H1 (cell line): ENCODE measurements at regions not wholly inside any gene's neighbourhood (a gene's known extent, or its start where the extent isn't known, plus 50 kb on each side); places are given as distances from the start of the nearest gene placed in this dataset.

Experiments
- CTCF ChIA-PET: fragments of 300-600 bp; sonication (Branson Sonifier 250); formaldehyde crosslinking; loops from one replicate; lab custom pipeline; 2021; ENCODE audit not compliant: partially characterized antibody; lab: Charles Lee
- POLR2A ChIA-PET: fragments of 300-600 bp; sonication (Branson Sonifier 250); formaldehyde crosslinking; loops from one replicate; lab custom pipeline; 2021; ENCODE audit warnings: inconsistent platforms; ENCODE audit not compliant: partially characterized antibody; lab: Charles Lee
- DNase-seq, 2 experiments: peaks; one replicate each; pipeline versions ENCODE4 v3.0.0 to v3.0.0-alpha.2; 2010 to 2022; ENCODE audit warnings: low spot score in 2 of 2, low read depth in 1 of 2, mixed read lengths in 1 of 2
- FAIRE-seq: peaks from 2 replicates; lab custom pipeline; 2011; peaks lifted over from hg19 to GRCh38; lab: Jason Lieb, UNC
- H2AFZ ChIP-seq: 2 replicates; pipeline ENCODE4 v1.8.1; 2012; ENCODE audit warnings: low read length, inconsistent platforms
- H2AK5ac ChIP-seq: 2 replicates; pipeline ENCODE4 v1.6.1; 2013; ENCODE audit warnings: low read depth, low read length
- H2BK120ac ChIP-seq: replicated peaks from 2 replicates; pipeline ENCODE3; 2013; ENCODE audit warnings: low read depth, low read length, inconsistent platforms
- H2BK12ac ChIP-seq: 2 replicates; pipeline ENCODE4 v1.6.1; 2013; ENCODE audit warnings: low read depth, low read length
- H2BK15ac ChIP-seq: 2 replicates; pipeline ENCODE4 v1.6.1; 2013; ENCODE audit warnings: low read length
- H2BK20ac ChIP-seq: 2 replicates; pipeline ENCODE4 v1.6.1; 2013; ENCODE audit warnings: low read length
- H2BK5ac ChIP-seq: 2 replicates; pipeline ENCODE4 v1.6.1; 2013; ENCODE audit warnings: low read depth, low read length
- H3K14ac ChIP-seq: 2 replicates; pipeline ENCODE4 v1.6.1; 2013; ENCODE audit warnings: inconsistent platforms; ENCODE audit not compliant: insufficient read length
- H3K18ac ChIP-seq: 2 replicates; pipeline ENCODE4 v1.6.1; 2013; ENCODE audit warnings: low read length; ENCODE audit errors: extremely low read depth
- H3K23ac ChIP-seq: 2 replicates; pipeline ENCODE4 v1.6.1; 2013; ENCODE audit warnings: inconsistent platforms; ENCODE audit not compliant: insufficient read length
- H3K23me2 ChIP-seq: 2 replicates; pipeline ENCODE4 v1.6.1; 2013; ENCODE audit warnings: low read depth, low read length
- H3K27ac ChIP-seq: 2 replicates; pipeline ENCODE4 v1.6.1; 2011; ENCODE audit warnings: low read depth, low read length, inconsistent platforms
- H3K27me3 ChIP-seq, 4 experiments: replicated peaks in 1 of 4; 1 replicate in 1 of 4; 2 replicates in 3 of 4; pipeline versions ENCODE4 v1.6.1 to v1.8.1; 2011 to 2013; ENCODE audit warnings: low read length in 3 of 4, mild to moderate bottlenecking in 3 of 4, inconsistent platforms in 2 of 4, mixed read lengths in 2 of 4, moderate library complexity in 1 of 4; ENCODE audit not compliant: control insufficient read depth in 3 of 4, insufficient read depth in 3 of 4; ENCODE audit errors: extremely low read depth in 1 of 4
- H3K36me3 ChIP-seq, 4 experiments: 2 replicates each; pipeline versions ENCODE4 v1.6.1 to v1.8.1; 2011 to 2013; ENCODE audit warnings: mild to moderate bottlenecking in 4 of 4, low read length in 3 of 4, moderate library complexity in 2 of 4, control low read depth in 1 of 4, inconsistent platforms in 1 of 4; ENCODE audit not compliant: insufficient read depth in 4 of 4, control insufficient read depth in 2 of 4
- H3K4ac ChIP-seq: replicated peaks from 2 replicates; pipeline ENCODE3; 2013; ENCODE audit warnings: low read length, low read depth, mixed read lengths, inconsistent platforms; ENCODE audit not compliant: insufficient read length
- H3K4me1 ChIP-seq, 4 experiments: replicated peaks in 1 of 4; 1 replicate in 1 of 4; 2 replicates in 3 of 4; pipeline versions ENCODE4 v1.6.1 to v1.8.1; 2011 to 2013; ENCODE audit warnings: low read length in 3 of 4, inconsistent platforms in 2 of 4, mixed read lengths in 1 of 4; ENCODE audit not compliant: insufficient read depth in 4 of 4, control insufficient read depth in 3 of 4
- H3K4me2 ChIP-seq, 2 experiments: 2 replicates each; pipeline versions ENCODE4 v1.6.1 to v1.8.1; 2011 to 2013; ENCODE audit warnings: low read depth in 2 of 2, low read length in 2 of 2, control low read depth in 1 of 2, inconsistent platforms in 1 of 2, mild to moderate bottlenecking in 1 of 2; ENCODE audit not compliant: insufficient read depth in 1 of 2
- H3K4me3 ChIP-seq, 4 experiments: fragments of 200-600, 300-600 bp in 1 of 4; sonication (generic), shearing (Covaris generic), sonication (Bioruptor Twin) in 1 of 4; 2 replicates each; pipeline versions ENCODE4 v1.5.1 to v1.8.1; 2011 to 2016; ENCODE audit warnings: low read length in 4 of 4, low read depth in 3 of 4, control low read depth in 2 of 4, inconsistent platforms in 2 of 4, mild to moderate bottlenecking in 2 of 4, mixed read lengths in 1 of 4, moderate library complexity in 1 of 4; ENCODE audit not compliant: insufficient read depth in 2 of 4; ENCODE audit errors: extremely low read depth in 1 of 4
- H3K56ac ChIP-seq: replicated peaks from 2 replicates; pipeline ENCODE3; 2013; ENCODE audit warnings: low read depth, mild to moderate bottlenecking, mixed read lengths, low read length, inconsistent platforms; ENCODE audit not compliant: insufficient read length
- H3K79me1 ChIP-seq: 2 replicates; pipeline ENCODE4 v1.6.1; 2013; ENCODE audit warnings: low read depth, low read length, control low read depth
- H3K79me2 ChIP-seq, 2 experiments: 2 replicates each; pipeline versions ENCODE4 v1.6.1 to v1.8.1; 2012 to 2013; ENCODE audit warnings: low read length in 2 of 2, mild to moderate bottlenecking in 2 of 2, inconsistent platforms in 1 of 2; ENCODE audit not compliant: insufficient read depth in 2 of 2, control insufficient read depth in 1 of 2
- H3K9ac ChIP-seq, 4 experiments: replicated peaks in 1 of 4; 1 replicate in 1 of 4; 2 replicates in 3 of 4; pipeline versions ENCODE4 v1.6.1 to v1.8.1; 2011 to 2013; ENCODE audit warnings: low read depth in 3 of 4, low read length in 3 of 4, control low read depth in 2 of 4, mild to moderate bottlenecking in 2 of 4, moderate library complexity in 2 of 4, inconsistent platforms in 1 of 4; ENCODE audit errors: extremely low read depth in 1 of 4
- H3K9me3 ChIP-seq, 2 experiments: 2 replicates each; pipeline versions ENCODE4 v1.6.1 to v1.8.1; 2012 to 2013; ENCODE audit warnings: mild to moderate bottlenecking in 2 of 2, moderate library complexity in 2 of 2, control low read depth in 1 of 2, inconsistent platforms in 1 of 2, low read depth in 1 of 2, low read length in 1 of 2, mixed read lengths in 1 of 2; ENCODE audit not compliant: insufficient read depth in 2 of 2
- H4K20me1 ChIP-seq, 2 experiments: replicated peaks in 1 of 2; 2 replicates each; pipeline versions ENCODE3 to v1.8.1; 2011 to 2013; ENCODE audit warnings: inconsistent platforms in 2 of 2, low read length in 2 of 2, mild to moderate bottlenecking in 1 of 2; ENCODE audit not compliant: insufficient read depth in 2 of 2, control insufficient read depth in 1 of 2
- H4K5ac ChIP-seq: 2 replicates; pipeline ENCODE4 v1.6.1; 2013; ENCODE audit warnings: low read length, low read depth, mixed read lengths, inconsistent platforms; ENCODE audit not compliant: insufficient read length
- H4K8ac ChIP-seq: 2 replicates; pipeline ENCODE4 v1.8.0; 2013; ENCODE audit warnings: mild to moderate bottlenecking, moderate library complexity, low read length, inconsistent platforms; ENCODE audit not compliant: insufficient read depth; ENCODE audit errors: extremely low read depth
- H4K91ac ChIP-seq: replicated peaks from 2 replicates; pipeline ENCODE3; 2013; ENCODE audit warnings: low read length, mixed read lengths, inconsistent platforms; ENCODE audit not compliant: insufficient read length
- CHD1 ChIP-seq: IDR thresholded peaks from 2 replicates; pipeline ENCODE4 v1.6.1; 2012; ENCODE audit warnings: low read depth, low read length, improper control_type of control experiment
- WGBS, 2 experiments: shearing (Covaris generic) in 1 of 2; methylation state at CpG; one replicate each; pipeline versions ENCODE4 v1.1.6 to v1.1.7; 2013 to 2015; ENCODE audit warnings: low lambda C conversion rate in 2 of 2, mixed read lengths in 2 of 2, inconsistent platforms in 1 of 2, low coverage in 1 of 2, missing lambda C conversion rate in 1 of 2; ENCODE audit not compliant: insufficient replicate concordance in 2 of 2, insufficient coverage in 1 of 2, insufficient read length in 1 of 2; ENCODE audit errors: extremely low coverage in 1 of 2, missing lambda C conversion rate in 1 of 2; 5-methylcytosine and 5-hydroxymethylcytosine counted together

- no peak for FAIRE-seq
- CTCF ChIA-PET = interaction anchor here (1.6 kb wide), 1 partner anchor 8 kb away, joined by 6 read pairs; no protein-coding TSS in a partner anchor
- no peak for TF ChIP-seq CHD1
Observed at GRCh38 chr1:209390764-209391163, 192.8 kb upstream of the CAMK1G start.

More at GRCh38 chr1:209390764-209391163, 192.8 kb upstream of the CAMK1G start:
- Histone ChIP-seq H2BK12ac (no peak overlapping the region), H2AK5ac (no peak overlapping the region), H4K91ac (no peak overlapping the region), H4K8ac (no peak overlapping the region), H3K4me2 (no peak overlapping the region), H3K14ac (no peak overlapping the region), H2BK5ac (no peak overlapping the region), H2BK20ac (no peak overlapping the region), H2AFZ (no peak overlapping the region), H4K5ac (no peak overlapping the region), H3K4me3 (no peak overlapping the region), H3K27ac (no peak overlapping the region), H3K79me2 (no peaks in the 10 kb centered on the region), H3K23ac (no peak overlapping the region), H3K36me3 (no peaks in the 10 kb centered on the region), H3K18ac (no peak overlapping the region), H2BK15ac (no peak overlapping the region; the same call in 1 of the 2 replicates), H3K4ac (no peak overlapping the region), H3K27me3 (no peaks in the 10 kb centered on the region), H3K56ac (no peak overlapping the region), H3K23me2 (no peaks in the 10 kb centered on the region), H3K9ac (no peak overlapping the region), H3K9me3 (no peaks in the 10 kb centered on the region), H2BK120ac (no peak overlapping the region), H3K4me1 (peaks cover 0 to 5% (median 1%) of the 10 kb centered on the region in 4 experiments; a peak in 2 of 7 replicates), H3K79me1 (no peaks in the 10 kb centered on the region), H4K20me1 (no peaks in the 10 kb centered on the region)
- no peak for DNase-seq
- 91% methylated on average over 1 of the region's 1 CpG; no CpG with 5 or more reads in 1 of the 2 experiments for WGBS, 2 experiments
- POLR2A ChIA-PET = no interaction called here
